ENCODE measurements at regions not wholly inside any gene's neighbourhood (a gene's known extent, or its start where the extent isn't known, plus 50 kb on each side); places are given as distances from the start of the nearest gene placed in this dataset.

DNA sequence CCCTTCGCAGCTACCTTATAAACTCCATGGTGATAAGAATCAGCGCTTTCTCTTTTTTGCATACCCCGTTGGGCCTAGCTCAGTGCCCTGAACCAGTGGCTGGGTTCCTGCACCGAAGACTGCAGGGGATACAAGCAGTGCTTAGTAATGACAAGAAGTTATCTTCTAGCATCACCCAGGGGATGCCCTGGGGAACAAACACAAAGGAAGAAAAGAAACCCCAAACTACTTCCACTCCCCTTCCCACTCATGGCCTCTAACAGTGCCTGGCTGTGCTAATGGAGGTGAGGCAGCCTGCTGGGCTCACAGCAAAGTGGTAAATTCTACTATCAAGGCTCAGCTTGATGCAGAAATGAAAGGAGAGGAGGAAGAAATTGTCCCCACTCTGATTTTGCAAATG, 314.7 kb downstream of the TXNL1 start (continued):
- TF ChIP-seq, protein P1, sequence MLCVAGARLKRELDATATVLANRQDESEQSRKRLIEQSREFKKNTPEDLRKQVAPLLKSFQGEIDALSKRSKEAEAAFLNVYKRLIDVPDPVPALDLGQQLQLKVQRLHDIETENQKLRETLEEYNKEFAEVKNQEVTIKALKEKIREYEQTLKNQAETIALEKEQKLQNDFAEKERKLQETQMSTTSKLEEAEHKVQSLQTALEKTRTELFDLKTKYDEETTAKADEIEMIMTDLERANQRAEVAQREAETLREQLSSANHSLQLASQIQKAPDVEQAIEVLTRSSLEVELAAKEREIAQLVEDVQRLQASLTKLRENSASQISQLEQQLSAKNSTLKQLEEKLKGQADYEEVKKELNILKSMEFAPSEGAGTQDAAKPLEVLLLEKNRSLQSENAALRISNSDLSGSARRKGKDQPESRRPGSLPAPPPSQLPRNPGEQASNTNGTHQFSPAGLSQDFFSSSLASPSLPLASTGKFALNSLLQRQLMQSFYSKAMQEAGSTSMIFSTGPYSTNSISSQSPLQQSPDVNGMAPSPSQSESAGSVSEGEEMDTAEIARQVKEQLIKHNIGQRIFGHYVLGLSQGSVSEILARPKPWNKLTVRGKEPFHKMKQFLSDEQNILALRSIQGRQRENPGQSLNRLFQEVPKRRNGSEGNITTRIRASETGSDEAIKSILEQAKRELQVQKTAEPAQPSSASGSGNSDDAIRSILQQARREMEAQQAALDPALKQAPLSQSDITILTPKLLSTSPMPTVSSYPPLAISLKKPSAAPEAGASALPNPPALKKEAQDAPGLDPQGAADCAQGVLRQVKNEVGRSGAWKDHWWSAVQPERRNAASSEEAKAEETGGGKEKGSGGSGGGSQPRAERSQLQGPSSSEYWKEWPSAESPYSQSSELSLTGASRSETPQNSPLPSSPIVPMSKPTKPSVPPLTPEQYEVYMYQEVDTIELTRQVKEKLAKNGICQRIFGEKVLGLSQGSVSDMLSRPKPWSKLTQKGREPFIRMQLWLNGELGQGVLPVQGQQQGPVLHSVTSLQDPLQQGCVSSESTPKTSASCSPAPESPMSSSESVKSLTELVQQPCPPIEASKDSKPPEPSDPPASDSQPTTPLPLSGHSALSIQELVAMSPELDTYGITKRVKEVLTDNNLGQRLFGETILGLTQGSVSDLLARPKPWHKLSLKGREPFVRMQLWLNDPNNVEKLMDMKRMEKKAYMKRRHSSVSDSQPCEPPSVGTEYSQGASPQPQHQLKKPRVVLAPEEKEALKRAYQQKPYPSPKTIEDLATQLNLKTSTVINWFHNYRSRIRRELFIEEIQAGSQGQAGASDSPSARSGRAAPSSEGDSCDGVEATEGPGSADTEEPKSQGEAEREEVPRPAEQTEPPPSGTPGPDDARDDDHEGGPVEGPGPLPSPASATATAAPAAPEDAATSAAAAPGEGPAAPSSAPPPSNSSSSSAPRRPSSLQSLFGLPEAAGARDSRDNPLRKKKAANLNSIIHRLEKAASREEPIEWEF (CRISPR knock-in tag; IDR thresholded peaks at IDR 0.05) = no peak
- TF ChIP-seq FOS (IDR thresholded peaks at IDR 0.05; ENCODE audit: extremely low read depth, insufficient read length) = no peak
- no peak for TF ChIP-seq TFAM (CRISPR knock-in tag; conservative IDR thresholded peaks at IDR 0.05)
- TF ChIP-seq, protein P2, sequence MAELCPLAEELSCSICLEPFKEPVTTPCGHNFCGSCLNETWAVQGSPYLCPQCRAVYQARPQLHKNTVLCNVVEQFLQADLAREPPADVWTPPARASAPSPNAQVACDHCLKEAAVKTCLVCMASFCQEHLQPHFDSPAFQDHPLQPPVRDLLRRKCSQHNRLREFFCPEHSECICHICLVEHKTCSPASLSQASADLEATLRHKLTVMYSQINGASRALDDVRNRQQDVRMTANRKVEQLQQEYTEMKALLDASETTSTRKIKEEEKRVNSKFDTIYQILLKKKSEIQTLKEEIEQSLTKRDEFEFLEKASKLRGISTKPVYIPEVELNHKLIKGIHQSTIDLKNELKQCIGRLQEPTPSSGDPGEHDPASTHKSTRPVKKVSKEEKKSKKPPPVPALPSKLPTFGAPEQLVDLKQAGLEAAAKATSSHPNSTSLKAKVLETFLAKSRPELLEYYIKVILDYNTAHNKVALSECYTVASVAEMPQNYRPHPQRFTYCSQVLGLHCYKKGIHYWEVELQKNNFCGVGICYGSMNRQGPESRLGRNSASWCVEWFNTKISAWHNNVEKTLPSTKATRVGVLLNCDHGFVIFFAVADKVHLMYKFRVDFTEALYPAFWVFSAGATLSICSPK (IDR thresholded peaks at IDR 0.05; ENCODE audit: borderline replicate concordance) = no peak
- no peak for TF ChIP-seq CBX2 (IDR thresholded peaks at IDR 0.05; ENCODE audit: insufficient read depth, low read length, poor library complexity, severe bottlenecking)
